ENCODE measurements at regions not wholly inside any gene's neighbourhood (a gene's known extent, or its start where the extent isn't known, plus 50 kb on each side); places are given as distances from the start of the nearest gene placed in this dataset.

GRCh38 chr10:18976696-18977251 is 71.8 kb upstream of the MALRD1 start:
- Histone ChIP-seq H3K4me1 (ENCODE audit: control insufficient read depth in 5 of 5, insufficient read depth in 5 of 5, low read length in 5 of 5) (no peaks in the 10 kb centered on the region), H3K36me3 (ENCODE audit: control insufficient read depth in 4 of 4, insufficient read depth in 4 of 4, low read length in 4 of 4) (no peaks in the 10 kb centered on the region), H3K9me3 (ENCODE audit: control insufficient read depth in 4 of 4, insufficient read depth in 3 of 4, low read length in 3 of 4) (no peaks in the 10 kb centered on the region), H3K27ac (ENCODE audit: low read depth in 1 of 2, low read length in 1 of 2) (no peak overlapping the region), H3K9ac (ENCODE audit: insufficient read depth in 1 of 2, low read length in 2 of 2) (no peak overlapping the region), H3K4me3 (no peak overlapping the region), H3K27me3 (ENCODE audit: control insufficient read depth in 3 of 3, insufficient read depth in 3 of 3, low read length in 2 of 3) (no peaks in the 10 kb centered on the region)
- DNase-seq (no peak), ATAC-seq (ENCODE audit: insufficient read depth, low FRiP score) (no peak)
- TF ChIP-seq CTCF (IDR thresholded peaks at IDR 0.05; ENCODE audit: control extremely low read depth, extremely low read depth) = no peak
- WGBS, 2 donors = 80 to 81% methylated on average over 4 of the region's 4 CpGs

- Histone ChIP-seq H3K9me3 (ENCODE audit: control insufficient read depth in 4 of 4, insufficient read depth in 3 of 4, low read length in 3 of 4) (no peaks in the 10 kb centered on the region), H3K36me3 (ENCODE audit: control insufficient read depth in 4 of 4, insufficient read depth in 4 of 4, low read length in 4 of 4) (no peaks in the 10 kb centered on the region), H3K27me3 (ENCODE audit: control insufficient read depth in 3 of 3, insufficient read depth in 3 of 3, low read length in 2 of 3) (no peaks in the 10 kb centered on the region), H3K4me1 (ENCODE audit: control insufficient read depth in 5 of 5, insufficient read depth in 5 of 5, low read length in 5 of 5) (peaks cover 0 to 3% (median 0%) of the 10 kb centered on the region in 5 donors), H3K4me3 (no peak overlapping the region), H3K27ac (ENCODE audit: low read depth in 1 of 2, low read length in 1 of 2) (no peak overlapping the region), H3K9ac (ENCODE audit: insufficient read depth in 1 of 2, low read length in 2 of 2) (no peak overlapping the region)
- DNase-seq (peak in 2 of 3 donors; percentile 42 to 60), ATAC-seq (ENCODE audit: insufficient read depth, low FRiP score) (no peak)
- 38 to 40% methylated on average over 4 of the region's 4 CpGs for WGBS, 2 donors
- TF ChIP-seq CTCF (IDR thresholded peaks at IDR 0.05; ENCODE audit: control extremely low read depth, extremely low read depth) = no peak
Measured at GRCh38 chr10:18980089-18980629, 68.4 kb upstream of the MALRD1 start.

GRCh38 chr10:18984531-18984930 is 64.1 kb upstream of the MALRD1 start:
- no peak for TF ChIP-seq CTCF (IDR thresholded peaks at IDR 0.05; ENCODE audit: control extremely low read depth, extremely low read depth)
- WGBS, 2 donors = 24 to 41% methylated on average over 3 of the region's 3 CpGs

More at GRCh38 chr10:18984531-18984930, 64.1 kb upstream of the MALRD1 start:
- no peak for ATAC-seq (ENCODE audit: insufficient read depth, low FRiP score)
- Histone ChIP-seq H3K36me3 (ENCODE audit: control insufficient read depth in 4 of 4, insufficient read depth in 4 of 4, low read length in 4 of 4) (no peaks in the 10 kb centered on the region), H3K9me3 (ENCODE audit: control insufficient read depth in 4 of 4, insufficient read depth in 3 of 4, low read length in 3 of 4) (peaks cover 0 to 6% (median 1%) of the 10 kb centered on the region in 4 donors), H3K27me3 (ENCODE audit: control insufficient read depth in 3 of 3, insufficient read depth in 3 of 3, low read length in 2 of 3) (no peaks in the 10 kb centered on the region), H3K27ac (ENCODE audit: low read depth in 1 of 2, low read length in 1 of 2) (no peak overlapping the region), H3K4me1 (ENCODE audit: control insufficient read depth in 5 of 5, insufficient read depth in 5 of 5, low read length in 5 of 5) (peaks cover 0 to 3% (median 0%) of the 10 kb centered on the region in 5 donors), H3K9ac (ENCODE audit: insufficient read depth in 1 of 2, low read length in 2 of 2) (no peak overlapping the region), H3K4me3 (no peak overlapping the region)
- DNase-seq = peak in 1 of 3 donors; percentile 26

Data from lung (tissue), 11 donors.